Activated CD8-positive, alpha-beta T cell treated with anti-CD3 and anti-CD28 coated beads, Interleukin-2, amount 10 ng/mL, durations not matched to agents 7 days and 5 days (primary cell): ENCODE measurements at regions not wholly inside any gene's neighbourhood (a gene's known extent, or its start where the extent isn't known, plus 50 kb on each side); places are given as distances from the start of the nearest gene placed in this dataset.
"Not testable (repeated sequence)": the region's sequence is repeated elsewhere in the genome, so short reads cannot be mapped to it uniquely, and the experiment has no call there.

Experiments
- ATAC-seq: fragments of 150-1000 bp; cut with Tn5 transposase; one replicate; pipeline ENCODE4 v1.10.0; 2021; ENCODE audit warnings: moderate library complexity
- CTCF ChIA-PET: fragments of 350-600 bp; sonication (Branson Sonifier 250); formaldehyde crosslinking; loops from one replicate; lab custom pipeline; 2021; ENCODE audit warnings: antibody characterized with exemption; lab: Charles Lee
- POLR2A ChIA-PET: fragments of 350-600 bp; sonication (Branson Sonifier 250); formaldehyde crosslinking; loops from one replicate; lab custom pipeline; 2021; ENCODE audit warnings: antibody characterized with exemption; lab: Charles Lee
- DNase-seq: peaks from one replicate; pipeline ENCODE4 v3.0.0-alpha.2; 2020
- H3K27ac Mint-ChIP-seq: one replicate; pipeline ENCODE4 v1.8.0; 2021; ENCODE audit warnings: mild to moderate bottlenecking, mixed read lengths
- H3K27me3 Mint-ChIP-seq: one replicate; pipeline ENCODE4 v1.8.0; 2021; ENCODE audit warnings: low read depth, mixed read lengths
- H3K36me3 Mint-ChIP-seq: one replicate; pipeline ENCODE4 v1.8.0; 2021; ENCODE audit warnings: low read depth, mixed read lengths
- H3K4me1 Mint-ChIP-seq: one replicate; pipeline ENCODE4 v1.8.0; 2021; ENCODE audit warnings: low read depth, mixed read lengths
- H3K4me3 Mint-ChIP-seq: one replicate; pipeline ENCODE4 v1.8.0; 2021; ENCODE audit warnings: mild to moderate bottlenecking, mixed read lengths
- H3K9me3 Mint-ChIP-seq: one replicate; pipeline ENCODE4 v1.8.0; 2022; ENCODE audit warnings: mixed read lengths; ENCODE audit not compliant: insufficient read depth

DNA sequence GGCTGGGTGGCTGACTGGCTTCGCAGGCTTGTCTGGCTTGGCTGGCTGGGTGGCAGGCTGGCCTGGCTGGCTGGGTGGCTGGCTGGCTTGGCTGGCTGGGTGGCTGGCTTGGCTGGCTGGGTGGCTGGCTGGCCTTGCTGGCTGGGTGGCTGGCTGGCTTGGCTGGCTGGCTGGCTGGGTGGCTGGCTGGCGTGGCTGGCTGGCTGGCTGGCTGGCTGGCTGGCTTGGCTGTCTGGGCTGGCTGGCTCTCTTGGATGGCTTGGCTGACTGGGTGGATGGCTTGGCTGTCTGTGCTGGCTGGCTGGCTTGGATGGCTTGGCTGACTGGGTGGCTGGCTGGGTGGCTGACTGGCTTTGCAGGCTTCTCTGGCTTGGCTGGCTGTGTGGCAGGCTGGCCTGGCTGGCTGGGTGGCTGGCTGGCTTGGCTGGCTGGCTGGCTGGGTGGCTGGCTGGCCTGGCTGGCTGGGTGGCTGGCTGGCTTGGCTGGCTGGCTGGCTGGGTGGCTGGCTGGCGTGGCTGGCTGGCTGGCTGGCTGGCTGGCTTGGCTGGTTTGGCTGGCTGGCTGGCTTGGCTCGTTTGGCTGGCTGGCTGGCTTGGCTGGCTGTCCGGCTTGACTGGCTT is 2808.1 kb downstream of the RPIA start:
- H3K4me3 Mint-ChIP-seq, POLR2A ChIA-PET, H3K27ac Mint-ChIP-seq, CTCF ChIA-PET, H3K27me3 Mint-ChIP-seq, DNase-seq, H3K9me3 Mint-ChIP-seq, H3K4me1 Mint-ChIP-seq, H3K36me3 Mint-ChIP-seq, ATAC-seq: not testable (repeated sequence)

DNA sequence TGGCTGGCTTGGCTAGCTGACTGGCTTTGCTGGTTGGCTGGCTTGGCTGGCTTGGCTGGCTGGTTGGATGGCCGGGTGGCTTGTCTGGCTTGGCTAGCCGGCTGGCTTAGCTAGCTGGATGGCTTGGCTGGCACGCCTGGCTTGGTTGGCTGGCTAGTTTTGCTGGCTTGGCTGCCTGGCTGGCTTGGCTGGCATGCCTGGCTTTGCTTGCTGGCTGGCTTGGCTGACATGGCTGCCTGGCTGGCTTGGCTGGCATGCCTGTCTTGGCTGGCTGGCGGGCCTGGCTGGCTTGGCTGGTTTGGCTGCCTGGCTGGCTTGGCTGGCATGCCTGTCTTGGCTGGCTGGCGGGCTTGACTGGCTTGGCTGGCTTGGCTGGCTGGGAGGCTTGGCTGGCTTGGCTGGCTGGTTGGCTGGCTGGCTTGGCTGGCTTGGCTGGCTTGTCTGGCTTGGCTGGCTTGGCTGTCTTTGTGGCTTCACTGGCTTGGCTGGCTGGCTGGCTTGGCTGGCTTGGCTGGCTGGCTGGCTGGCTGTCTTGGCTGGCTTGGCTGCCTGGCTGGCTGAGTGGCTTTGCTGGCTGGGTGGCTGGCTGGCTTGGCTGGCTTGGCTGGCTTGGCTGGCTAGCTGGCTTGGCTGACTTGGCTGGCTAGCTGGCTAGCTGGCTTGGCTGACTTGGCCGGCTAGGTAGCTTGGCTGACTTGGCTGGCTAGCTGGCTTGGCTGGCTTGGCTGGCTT is 2808.9 kb downstream of the RPIA start:
- DNase-seq, CTCF ChIA-PET, POLR2A ChIA-PET, H3K4me3 Mint-ChIP-seq, H3K27ac Mint-ChIP-seq, H3K9me3 Mint-ChIP-seq, H3K4me1 Mint-ChIP-seq, ATAC-seq, H3K36me3 Mint-ChIP-seq, H3K27me3 Mint-ChIP-seq: not testable (repeated sequence)

DNA sequence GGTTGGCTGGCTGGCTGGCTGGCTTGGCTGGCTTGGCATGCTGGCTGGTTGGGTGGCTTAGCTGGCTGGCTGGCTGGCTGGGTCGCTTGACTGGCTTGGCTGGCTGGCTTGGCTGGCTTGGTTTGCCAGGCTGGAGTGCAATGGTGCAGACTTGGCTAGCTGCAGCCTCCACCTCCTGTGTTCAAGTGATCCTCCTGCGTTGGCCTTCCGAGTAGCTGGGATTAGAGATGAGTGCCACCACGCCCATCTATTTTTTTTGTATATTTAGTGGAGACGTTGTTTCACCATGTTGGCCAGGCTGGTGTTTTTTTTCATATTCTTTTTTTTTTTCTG is 2809.5 kb downstream of the RPIA start:
- DNase-seq, POLR2A ChIA-PET, CTCF ChIA-PET, ATAC-seq, H3K36me3 Mint-ChIP-seq, H3K4me1 Mint-ChIP-seq, H3K27me3 Mint-ChIP-seq, H3K4me3 Mint-ChIP-seq, H3K9me3 Mint-ChIP-seq, H3K27ac Mint-ChIP-seq: not testable (repeated sequence)

DNA sequence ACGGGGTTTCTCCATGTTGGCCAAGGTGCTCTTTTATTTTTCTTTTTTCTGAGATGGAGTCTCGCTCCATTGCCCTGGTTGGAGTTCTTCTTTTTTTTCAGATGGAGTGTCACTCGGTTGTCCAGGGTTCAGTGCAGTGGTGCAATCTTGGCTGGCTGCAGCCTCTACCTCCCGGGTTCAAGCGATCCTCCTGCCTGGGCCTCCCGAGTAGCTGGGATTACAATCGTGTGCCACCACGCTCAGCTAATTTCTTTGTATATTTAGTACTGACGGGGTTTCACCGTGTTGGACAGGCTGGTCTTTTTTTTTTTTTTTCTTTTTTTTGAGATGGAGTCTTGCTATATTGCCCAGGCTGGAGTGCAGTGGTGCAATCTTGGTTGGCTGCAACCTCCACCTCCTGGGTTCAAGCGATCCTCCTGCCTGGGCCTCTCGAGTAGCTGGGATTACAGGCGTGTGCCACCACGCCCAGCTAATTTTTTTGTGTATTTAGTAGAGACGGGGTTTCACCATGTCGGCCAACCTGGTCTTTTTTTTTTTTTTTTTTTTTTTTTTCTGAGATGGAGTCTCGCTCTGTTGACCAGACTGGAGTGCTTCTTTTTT is 2810.1 kb downstream of the RPIA start:
- POLR2A ChIA-PET, ATAC-seq, H3K4me3 Mint-ChIP-seq, CTCF ChIA-PET, H3K27ac Mint-ChIP-seq, H3K36me3 Mint-ChIP-seq, H3K4me1 Mint-ChIP-seq, H3K9me3 Mint-ChIP-seq, H3K27me3 Mint-ChIP-seq, DNase-seq: not testable (repeated sequence)

DNA sequence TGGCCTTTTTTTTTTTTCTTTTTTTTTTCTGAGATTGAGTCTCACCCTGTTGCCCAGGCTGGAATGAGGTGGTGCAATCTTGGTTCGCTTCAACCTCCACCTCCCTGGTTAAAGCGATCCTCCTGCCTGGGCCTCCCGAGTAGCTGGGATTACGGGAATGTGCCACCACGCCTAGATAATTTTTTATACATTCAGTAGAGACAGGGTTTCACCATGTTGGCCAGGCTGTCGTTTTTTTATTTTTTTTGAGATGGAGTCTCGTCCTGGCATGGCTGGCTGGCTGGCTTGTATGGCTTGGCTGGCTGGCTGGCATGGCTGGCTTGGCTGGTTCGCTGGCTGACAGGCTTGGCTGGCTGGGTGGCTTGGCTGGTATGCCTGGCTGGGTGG is 2812.1 kb downstream of the RPIA start:
- DNase-seq, H3K9me3 Mint-ChIP-seq, H3K27me3 Mint-ChIP-seq, ATAC-seq, CTCF ChIA-PET, POLR2A ChIA-PET, H3K4me3 Mint-ChIP-seq, H3K27ac Mint-ChIP-seq, H3K4me1 Mint-ChIP-seq, H3K36me3 Mint-ChIP-seq: not testable (repeated sequence)

DNA sequence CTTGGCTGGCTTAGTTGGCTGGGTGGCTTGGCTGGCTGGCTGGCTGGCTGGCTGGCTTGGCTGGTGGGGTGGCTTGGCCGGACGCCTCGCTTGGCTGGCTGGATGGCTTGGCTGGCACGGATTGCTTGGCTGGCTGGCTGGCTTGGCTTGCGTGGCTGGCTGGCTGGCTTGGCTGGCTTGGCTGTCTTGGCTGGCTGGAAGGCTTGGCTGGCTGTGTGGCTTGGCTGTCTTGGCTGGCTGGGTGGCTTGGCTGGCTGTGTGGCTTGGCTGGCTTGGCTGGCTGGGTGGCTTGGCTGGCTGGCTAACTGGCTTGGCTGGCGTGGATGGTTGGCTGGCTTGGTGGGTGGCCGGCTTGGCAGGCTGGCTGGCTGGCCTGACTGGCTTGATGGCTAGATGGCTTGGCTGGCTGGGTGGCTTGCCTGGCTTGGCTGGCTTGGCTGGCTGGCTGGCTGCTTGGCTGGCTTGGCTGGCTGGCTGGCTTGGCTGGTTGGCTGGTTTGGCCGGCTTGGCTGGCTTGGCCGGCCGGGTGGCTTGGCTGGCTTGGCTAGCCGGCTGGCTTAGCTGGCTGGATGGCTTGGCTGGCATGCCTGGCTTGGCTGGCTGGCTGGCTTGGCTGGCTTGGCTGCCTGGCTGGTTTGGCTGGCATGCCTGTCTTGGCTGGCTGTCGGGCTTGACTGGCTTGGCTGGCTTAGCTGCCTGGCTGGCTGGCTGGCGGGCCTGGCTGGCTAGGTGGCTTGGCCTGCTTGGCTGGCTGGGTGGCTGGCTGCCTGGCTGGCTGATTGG is 2812.7 kb downstream of the RPIA start:
- CTCF ChIA-PET, POLR2A ChIA-PET, H3K9me3 Mint-ChIP-seq, H3K4me3 Mint-ChIP-seq, H3K36me3 Mint-ChIP-seq, DNase-seq, H3K27me3 Mint-ChIP-seq, H3K27ac Mint-ChIP-seq, H3K4me1 Mint-ChIP-seq, ATAC-seq: not testable (repeated sequence)

DNA sequence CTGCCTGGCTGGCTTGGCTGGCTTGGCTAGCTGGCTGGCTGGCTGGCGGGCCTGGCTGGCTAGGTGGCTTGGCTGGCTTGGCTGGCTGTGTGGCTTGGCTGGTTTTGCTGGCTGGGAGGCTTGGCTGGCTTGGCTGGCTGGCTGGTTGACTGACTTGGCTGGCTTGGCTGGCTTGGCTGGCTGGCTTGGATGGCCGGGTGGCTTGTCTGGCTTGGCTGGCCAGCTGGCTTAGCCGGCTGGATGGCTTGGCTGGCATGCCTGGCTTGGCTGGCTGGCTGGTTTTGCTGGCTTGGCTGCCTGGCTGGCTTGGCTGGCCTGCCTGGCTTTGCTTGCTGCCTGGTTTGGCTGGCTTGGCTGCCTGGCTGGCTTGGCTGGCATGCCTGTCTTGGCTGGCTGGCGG is 2817.3 kb downstream of the RPIA start:
- H3K4me1 Mint-ChIP-seq, ATAC-seq, CTCF ChIA-PET, H3K27ac Mint-ChIP-seq, DNase-seq, H3K9me3 Mint-ChIP-seq, H3K4me3 Mint-ChIP-seq, H3K27me3 Mint-ChIP-seq, H3K36me3 Mint-ChIP-seq, POLR2A ChIA-PET: not testable (repeated sequence)

DNA sequence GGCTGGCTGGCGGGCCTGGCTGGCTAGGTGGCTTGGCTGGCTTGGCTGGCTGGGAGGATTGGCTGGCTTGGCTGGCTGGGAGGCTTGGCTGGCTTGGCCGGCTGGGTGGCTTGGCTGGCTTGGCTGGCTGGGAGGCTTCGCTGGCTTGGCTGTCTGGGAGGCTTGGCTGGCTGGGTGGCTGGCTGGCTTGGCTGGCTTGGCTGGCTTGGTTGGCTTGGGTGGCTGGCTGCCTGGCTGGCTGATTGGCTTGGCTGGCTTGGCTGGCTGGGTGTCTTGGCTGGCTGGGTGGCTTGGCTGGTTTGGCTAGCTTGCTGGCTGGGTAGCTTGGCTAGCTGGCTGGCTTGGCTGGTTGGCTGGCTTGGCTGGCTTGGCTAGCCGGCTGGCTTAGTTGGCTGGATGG is 2817.8 kb downstream of the RPIA start:
- POLR2A ChIA-PET, H3K4me3 Mint-ChIP-seq, H3K36me3 Mint-ChIP-seq, CTCF ChIA-PET, H3K27ac Mint-ChIP-seq, ATAC-seq, H3K4me1 Mint-ChIP-seq, H3K27me3 Mint-ChIP-seq, H3K9me3 Mint-ChIP-seq, DNase-seq: not testable (repeated sequence)

DNA sequence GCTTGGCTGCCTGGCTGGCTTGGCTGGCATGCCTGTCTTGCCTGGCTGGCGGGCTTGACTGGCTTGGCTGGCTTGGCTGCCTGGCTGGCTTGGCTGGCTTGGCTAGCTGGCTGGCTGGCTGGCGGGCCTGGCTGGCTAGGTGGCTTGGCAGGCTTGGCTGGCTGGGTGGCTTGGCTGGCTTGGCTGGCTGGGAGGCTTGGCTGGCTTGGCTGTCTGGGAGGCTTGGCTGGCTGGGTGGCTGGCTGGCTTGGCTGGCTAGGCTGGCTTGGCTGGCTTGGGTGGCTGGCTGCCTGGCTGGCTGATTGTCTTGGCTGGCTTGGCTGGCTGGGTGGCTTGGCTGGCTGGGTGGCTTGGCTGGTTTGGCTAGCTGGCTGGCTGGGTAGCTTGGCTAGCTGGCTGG is 2819.7 kb downstream of the RPIA start:
- CTCF ChIA-PET, H3K9me3 Mint-ChIP-seq, ATAC-seq, H3K4me1 Mint-ChIP-seq, H3K4me3 Mint-ChIP-seq, DNase-seq, H3K36me3 Mint-ChIP-seq, H3K27me3 Mint-ChIP-seq, POLR2A ChIA-PET, H3K27ac Mint-ChIP-seq: not testable (repeated sequence)

DNA sequence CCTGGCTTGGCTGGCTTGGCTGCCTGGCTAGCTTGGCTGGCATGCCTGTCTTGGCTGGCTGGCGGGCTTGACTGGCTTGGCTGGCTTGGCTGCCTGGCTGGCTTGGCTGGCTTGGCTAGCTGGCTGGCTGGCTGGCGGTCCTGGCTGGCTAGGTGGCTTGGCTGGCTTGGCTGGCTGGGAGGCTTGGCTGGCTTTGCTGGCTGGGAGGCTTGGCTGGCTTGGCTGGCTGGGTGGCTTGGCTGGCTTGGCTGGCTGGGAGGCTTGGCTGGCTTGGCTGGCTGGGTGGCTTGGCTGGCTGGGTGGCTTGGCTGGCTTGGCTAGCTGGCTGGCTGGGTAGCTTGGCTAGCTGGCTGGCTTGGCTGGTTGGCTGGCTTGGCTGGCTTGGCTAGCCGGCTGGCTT is 2824.5 kb downstream of the RPIA start:
- CTCF ChIA-PET, H3K36me3 Mint-ChIP-seq, H3K4me1 Mint-ChIP-seq, H3K9me3 Mint-ChIP-seq, H3K4me3 Mint-ChIP-seq, DNase-seq, POLR2A ChIA-PET, ATAC-seq, H3K27ac Mint-ChIP-seq, H3K27me3 Mint-ChIP-seq: not testable (repeated sequence)

DNA sequence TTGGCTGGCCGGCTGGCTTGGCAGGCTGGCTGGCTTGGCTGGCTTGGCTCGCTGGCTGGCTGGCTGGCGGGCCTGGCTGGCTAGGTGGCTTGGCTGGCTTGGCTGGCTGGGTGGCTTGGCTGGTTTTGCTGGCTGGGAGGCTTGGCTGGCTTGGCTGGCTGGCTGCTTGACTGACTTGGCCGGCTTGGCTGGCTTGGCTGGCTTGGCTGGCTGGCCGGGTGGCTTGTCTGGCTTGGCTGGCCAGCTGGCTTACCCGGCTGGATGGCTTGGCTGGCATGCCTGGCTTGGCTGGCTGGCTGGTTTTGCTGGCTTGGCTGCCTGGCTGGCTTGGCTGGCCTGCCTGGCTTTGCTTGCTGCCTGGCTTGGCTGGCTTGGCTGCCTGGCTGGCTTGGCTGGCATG is 2825.2 kb downstream of the RPIA start:
- H3K27ac Mint-ChIP-seq, POLR2A ChIA-PET, DNase-seq, H3K9me3 Mint-ChIP-seq, H3K4me1 Mint-ChIP-seq, CTCF ChIA-PET, ATAC-seq, H3K27me3 Mint-ChIP-seq, H3K36me3 Mint-ChIP-seq, H3K4me3 Mint-ChIP-seq: not testable (repeated sequence)

DNA sequence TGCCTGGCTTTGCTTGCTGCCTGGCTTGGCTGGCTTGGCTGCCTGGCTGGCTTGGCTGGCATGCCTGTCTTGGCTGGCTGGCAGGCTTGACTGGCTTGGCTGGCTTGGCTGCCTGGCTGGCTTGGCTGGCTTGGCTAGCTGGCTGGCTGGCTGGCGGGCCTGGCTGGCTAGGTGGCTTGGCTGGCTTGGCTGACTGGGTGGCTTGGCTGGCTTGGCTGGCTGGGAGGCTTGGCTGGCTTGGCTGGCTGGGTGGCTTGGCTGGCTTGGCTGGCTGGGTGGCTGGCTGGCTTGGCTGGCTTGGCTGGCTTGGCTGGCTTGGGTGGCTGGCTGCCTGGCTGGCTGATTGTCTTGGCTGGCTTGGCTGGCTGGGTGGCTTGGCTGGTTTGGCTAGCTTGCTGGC is 2826.4 kb downstream of the RPIA start:
- POLR2A ChIA-PET, H3K36me3 Mint-ChIP-seq, DNase-seq, H3K4me3 Mint-ChIP-seq, H3K9me3 Mint-ChIP-seq, ATAC-seq, H3K4me1 Mint-ChIP-seq, CTCF ChIA-PET, H3K27me3 Mint-ChIP-seq, H3K27ac Mint-ChIP-seq: not testable (repeated sequence)
